Ectodermal cell (in vitro differentiated cells): ENCODE measurements at regions not wholly inside any gene's neighbourhood (a gene's known extent, or its start where the extent isn't known, plus 50 kb on each side); places are given as distances from the start of the nearest gene placed in this dataset.
"Not testable (repeated sequence)": the region's sequence is repeated elsewhere in the genome, so short reads cannot be mapped to it uniquely, and the experiment has no call there.

Experiments
- H3K27ac ChIP-seq: 2 replicates; pipeline ENCODE4 v1.7.0; 2013; ENCODE audit warnings: mild to moderate bottlenecking, low read depth, low read length; ENCODE audit not compliant: insufficient read depth, poor library complexity, severe bottlenecking
- H3K27me3 ChIP-seq: 2 replicates; pipeline ENCODE4 v1.7.0; 2013; ENCODE audit warnings: mild to moderate bottlenecking, low read length; ENCODE audit not compliant: insufficient read depth, control insufficient read depth, poor library complexity, severe bottlenecking
- H3K36me3 ChIP-seq: one replicate; pipeline ENCODE4 v1.7.0; 2013; ENCODE audit warnings: low read length; ENCODE audit not compliant: control insufficient read depth, insufficient read depth
- H3K4me1 ChIP-seq: one replicate; pipeline ENCODE4 v1.7.0; 2013; ENCODE audit warnings: low read length; ENCODE audit not compliant: control insufficient read depth, insufficient read depth
- H3K4me3 ChIP-seq: 2 replicates; pipeline ENCODE4 v1.7.0; 2013; ENCODE audit warnings: low read depth, low read length, control low read depth; ENCODE audit not compliant: insufficient read depth
- H3K9me3 ChIP-seq: 2 replicates; pipeline ENCODE4 v1.7.0; 2013; ENCODE audit warnings: mild to moderate bottlenecking, low read length, moderate library complexity; ENCODE audit not compliant: control insufficient read depth
- WGBS, 2 experiments: methylation state at CpG; one replicate each; pipeline ENCODE4 v1.1.7; 2013; ENCODE audit warnings: missing lambda C conversion rate in 2 of 2; 5-methylcytosine and 5-hydroxymethylcytosine counted together

- H3K4me1 ChIP-seq, H3K27me3 ChIP-seq, H3K4me3 ChIP-seq, H3K27ac ChIP-seq, H3K9me3 ChIP-seq, H3K36me3 ChIP-seq: not testable (repeated sequence)
- 88 to 89% methylated on average over 34 of the region's 34 CpGs for WGBS, 2 experiments
Observed at GRCh38 chr16:88262858-88263563, 119.7 kb upstream of the ZNF469 start.

DNA sequence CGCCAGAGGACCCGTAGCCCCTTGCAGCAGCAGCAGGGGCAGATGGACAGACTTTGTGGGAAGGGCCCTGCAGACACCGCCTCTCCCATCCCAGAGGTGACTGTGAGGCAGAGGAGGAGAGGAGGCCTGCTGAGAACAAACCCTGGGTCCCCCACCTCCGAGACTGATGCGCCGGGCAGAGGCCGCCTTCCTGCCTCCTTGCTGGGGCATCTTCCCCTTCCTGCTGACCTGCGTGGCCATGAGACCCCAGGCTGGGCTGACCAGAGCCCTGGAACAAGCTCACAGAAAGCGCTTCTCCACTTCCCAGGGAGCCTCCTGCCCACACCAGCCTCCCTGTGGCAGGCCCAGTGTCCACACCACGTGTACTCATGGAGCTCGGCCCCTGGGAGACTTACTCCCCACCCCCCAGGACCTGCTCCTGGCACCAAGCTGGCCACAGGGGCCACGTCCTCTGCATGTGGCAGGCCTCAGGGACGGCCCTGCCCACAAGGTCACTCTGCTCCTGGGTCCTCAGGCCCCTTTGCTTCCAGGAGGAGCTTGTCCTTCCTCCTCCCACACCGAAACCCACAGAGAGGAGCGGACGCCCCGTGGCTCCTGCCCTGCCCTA is 119.0 kb upstream of the ZNF469 start:
- not testable (repeated sequence) for H3K4me3 ChIP-seq, H3K4me1 ChIP-seq, H3K36me3 ChIP-seq, H3K27me3 ChIP-seq, H3K27ac ChIP-seq, H3K9me3 ChIP-seq
- 94 to 95% methylated on average over 12 of the region's 17 CpGs for WGBS, 2 experiments

DNA sequence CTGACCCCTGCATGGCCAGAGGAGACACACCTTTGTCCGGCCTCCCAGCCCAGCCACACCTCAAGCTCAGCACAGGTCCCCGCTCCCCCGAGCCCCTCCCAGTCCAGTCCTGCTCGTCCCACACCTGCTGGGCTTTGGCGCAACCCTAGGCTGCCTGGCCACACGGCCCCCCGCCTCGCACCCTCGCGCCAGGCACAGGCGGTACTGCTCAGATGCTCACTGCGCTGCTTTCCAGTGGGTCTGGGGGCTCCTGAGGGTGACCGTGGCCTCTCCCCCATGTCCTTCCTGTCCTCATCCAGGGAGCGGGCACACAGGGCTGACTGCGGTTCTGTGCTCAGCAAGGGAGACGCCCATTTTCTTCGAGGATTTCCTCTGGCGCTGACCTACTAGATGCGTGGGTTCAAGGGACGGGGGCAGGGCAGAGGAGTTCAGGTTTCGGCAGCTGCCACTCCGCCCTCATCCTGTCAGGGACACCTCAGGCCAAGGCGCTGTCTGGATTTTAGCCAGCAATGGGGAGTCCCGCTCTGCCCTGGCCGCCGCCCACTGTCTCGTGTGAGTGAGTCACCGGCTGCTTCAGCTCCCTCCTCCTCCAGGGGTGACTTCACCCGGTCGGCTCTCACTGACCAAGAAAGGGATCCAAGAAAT is 118.0 kb upstream of the ZNF469 start:
- H3K4me1 ChIP-seq = peaks cover 6% of the 10 kb centered on the region
- H3K27ac ChIP-seq = no peak overlapping the region
- H3K9me3 ChIP-seq = no peaks in the 10 kb centered on the region
- no peaks in the 10 kb centered on the region for H3K36me3 ChIP-seq
- 64 to 67% methylated on average over 23 to 30 of the region's 30 CpGs for WGBS, 2 experiments
- no peaks in the 10 kb centered on the region for H3K27me3 ChIP-seq
- H3K4me3 ChIP-seq = no peak overlapping the region

- H3K36me3 ChIP-seq, H3K27me3 ChIP-seq, H3K9me3 ChIP-seq, H3K4me3 ChIP-seq, H3K4me1 ChIP-seq, H3K27ac ChIP-seq: not testable (repeated sequence)
- whole genome bisulfite sequencing, 2 experiments = 93% methylated on average over 22 of the region's 25 CpGs
Observed at GRCh38 chr16:88265286-88265938, 117.3 kb upstream of the ZNF469 start.

DNA sequence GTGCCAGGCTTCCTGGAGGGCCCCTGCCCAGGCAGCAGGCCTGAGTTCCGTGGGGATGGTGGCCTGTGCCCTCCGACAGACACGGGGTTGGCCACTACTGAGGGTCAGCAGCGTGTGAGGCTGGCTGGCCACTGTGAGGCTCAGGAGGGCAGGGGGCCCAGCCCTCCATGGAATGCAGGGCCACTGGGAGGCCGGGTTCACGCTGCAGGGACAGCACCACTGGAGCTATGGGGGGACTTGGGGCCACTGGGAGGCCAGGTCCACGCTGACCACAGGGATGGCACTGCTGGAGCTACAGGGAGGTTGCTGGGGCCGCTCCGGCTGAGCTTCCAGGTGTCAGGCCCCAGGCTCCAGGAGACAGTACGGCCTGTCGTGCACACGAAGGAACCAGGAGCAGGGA is 116.7 kb upstream of the ZNF469 start:
- not testable (repeated sequence) for H3K4me3 ChIP-seq, H3K9me3 ChIP-seq, H3K36me3 ChIP-seq, H3K27ac ChIP-seq, H3K4me1 ChIP-seq, H3K27me3 ChIP-seq
- 88 to 92% methylated on average over 10 to 11 of the region's 12 CpGs for WGBS, 2 experiments

- not testable (repeated sequence) for H3K36me3 ChIP-seq, H3K27me3 ChIP-seq, H3K4me1 ChIP-seq, H3K27ac ChIP-seq, H3K4me3 ChIP-seq, H3K9me3 ChIP-seq
- 92 to 94% methylated on average over 31 of the region's 31 CpGs for WGBS, 2 experiments
Observed at GRCh38 chr16:88266935-88267551, 115.7 kb upstream of the ZNF469 start.

GRCh38 chr16:88268186-88268970 is 114.4 kb upstream of the ZNF469 start:
- not testable (repeated sequence) for H3K4me1 ChIP-seq, H3K27me3 ChIP-seq, H3K9me3 ChIP-seq, H3K4me3 ChIP-seq, H3K36me3 ChIP-seq, H3K27ac ChIP-seq
- 89 to 90% methylated on average over 19 to 20 of the region's 20 CpGs for whole genome bisulfite sequencing, 2 experiments

GRCh38 chr16:88270171-88270790 is 112.5 kb upstream of the ZNF469 start:
- H3K27me3 ChIP-seq, H3K4me3 ChIP-seq, H3K4me1 ChIP-seq, H3K9me3 ChIP-seq, H3K27ac ChIP-seq, H3K36me3 ChIP-seq: not testable (repeated sequence)
- 92 to 93% methylated on average over 10 of the region's 10 CpGs for WGBS, 2 experiments

GRCh38 chr16:88271296-88271695 is 111.5 kb upstream of the ZNF469 start:
- H3K36me3 ChIP-seq, H3K4me1 ChIP-seq, H3K27ac ChIP-seq, H3K4me3 ChIP-seq, H3K27me3 ChIP-seq, H3K9me3 ChIP-seq: not testable (repeated sequence)
- WGBS, 2 experiments = 85 to 91% methylated on average over 10 to 11 of the region's 11 CpGs
